ENCODE measurements at regions not wholly inside any gene's neighbourhood (a gene's known extent, or its start where the extent isn't known, plus 50 kb on each side); places are given as distances from the start of the nearest gene placed in this dataset.

- POLR2A ChIA-PET, result no interaction called here
- intact Hi-C loops (cut with micrococcal nuclease; ENCODE audit: unreplicated experiment), result no loop called here
- no TSS peak for BruUV-seq (replicated peaks)
- Histone ChIP-seq H2AFZ (ENCODE audit: low read length) (no peak overlapping the region), H3K27ac (ENCODE audit: low read depth, low read length, poor library complexity, severe bottlenecking) (no peak overlapping the region), H3K9me2 (ENCODE audit: insufficient read depth, low read length) (no peaks in the 10 kb centered on the region), H4K20me1 (ENCODE audit: insufficient read depth, low read length) (no peaks in the 10 kb centered on the region), H3K9me3 (ENCODE audit: low read length) (no peaks in the 10 kb centered on the region), H3K4me3 (ENCODE audit: low read depth, low read length, poor library complexity, severe bottlenecking) (no peak overlapping the region), H3K4me1 (ENCODE audit: insufficient read depth, low read length, poor library complexity, severe bottlenecking) (no peaks in the 10 kb centered on the region), H3K79me2 (ENCODE audit: insufficient read depth, low read depth, low read length) (no peaks in the 10 kb centered on the region), H3K36me3 (ENCODE audit: insufficient read depth, low read length) (no peaks in the 10 kb centered on the region), H3K4me2 (ENCODE audit: low read length) (no peak overlapping the region)
- no peak for DNase-seq (ENCODE audit: low spot score)
- CTCF ChIA-PET (ENCODE audit: unreplicated experiment), result no interaction called here
- TF ChIP-seq EZH2phosphoT487 (IDR thresholded peaks at IDR 0.05; ENCODE audit: borderline replicate concordance, low read depth, low read length) (no peak), CTCF (conservative IDR thresholded peaks at IDR 0.05; ENCODE audit: low read length) (no peak)
Observed at GRCh38 chr6:120584111-120584760, 750.0 kb downstream of the TBC1D32 start.

- Histone ChIP-seq H3K4me1 (ENCODE audit: insufficient read depth, low read length, poor library complexity, severe bottlenecking) (no peaks in the 10 kb centered on the region), H3K27ac (ENCODE audit: low read depth, low read length, poor library complexity, severe bottlenecking) (no peak overlapping the region), H3K9me2 (ENCODE audit: insufficient read depth, low read length) (no peaks in the 10 kb centered on the region), H3K79me2 (ENCODE audit: insufficient read depth, low read depth, low read length) (no peaks in the 10 kb centered on the region), H3K9me3 (ENCODE audit: low read length) (no peaks in the 10 kb centered on the region), H2AFZ (ENCODE audit: low read length) (no peak overlapping the region), H3K4me2 (ENCODE audit: low read length) (no peak overlapping the region), H3K4me3 (ENCODE audit: low read depth, low read length, poor library complexity, severe bottlenecking) (no peak overlapping the region), H4K20me1 (ENCODE audit: insufficient read depth, low read length) (no peaks in the 10 kb centered on the region), H3K36me3 (ENCODE audit: insufficient read depth, low read length) (no peaks in the 10 kb centered on the region)
- ChIA-PET CTCF (ENCODE audit: unreplicated experiment) (no interaction called here), POLR2A (no interaction called here)
- BruUV-seq (replicated peaks), result no TSS peak
- DNase-seq (ENCODE audit: low spot score), result no peak
- intact Hi-C loops (cut with micrococcal nuclease; ENCODE audit: unreplicated experiment), result no loop called here
- no peak for TF ChIP-seq CTCF (conservative IDR thresholded peaks at IDR 0.05; ENCODE audit: low read length)
- TF ChIP-seq EZH2phosphoT487 (IDR thresholded peaks at IDR 0.05; ENCODE audit: borderline replicate concordance, low read depth, low read length), result no peak
Observed at GRCh38 chr6:120576061-120576460, 758.2 kb downstream of the TBC1D32 start.

GRCh38 chr6:120569714-120570113 lies 764.6 kb downstream of the TBC1D32 start:
- no peak for TF ChIP-seq CTCF (conservative IDR thresholded peaks at IDR 0.05; ENCODE audit: low read length)
- no peak for TF ChIP-seq EZH2phosphoT487 (IDR thresholded peaks at IDR 0.05; ENCODE audit: borderline replicate concordance, low read depth, low read length)
- Histone ChIP-seq H3K79me2 (ENCODE audit: insufficient read depth, low read depth, low read length) (no peaks in the 10 kb centered on the region), H3K9me3 (ENCODE audit: low read length) (no peaks in the 10 kb centered on the region), H3K4me1 (ENCODE audit: insufficient read depth, low read length, poor library complexity, severe bottlenecking) (no peaks in the 10 kb centered on the region), H3K36me3 (ENCODE audit: insufficient read depth, low read length) (no peaks in the 10 kb centered on the region), H2AFZ (ENCODE audit: low read length) (no peak overlapping the region), H4K20me1 (ENCODE audit: insufficient read depth, low read length) (no peaks in the 10 kb centered on the region), H3K4me3 (ENCODE audit: low read depth, low read length, poor library complexity, severe bottlenecking) (no peak overlapping the region), H3K9me2 (ENCODE audit: insufficient read depth, low read length) (no peaks in the 10 kb centered on the region), H3K4me2 (ENCODE audit: low read length) (no peak overlapping the region), H3K27ac (ENCODE audit: low read depth, low read length, poor library complexity, severe bottlenecking) (no peak overlapping the region)
- ChIA-PET POLR2A (interaction anchor here (1.0 kb wide), 1 partner anchor 10 kb away, joined by 4 read pairs; no protein-coding TSS in a partner anchor), CTCF (ENCODE audit: unreplicated experiment) (no interaction called here)
- intact Hi-C loops (cut with micrococcal nuclease; ENCODE audit: unreplicated experiment), result no loop called here
- no TSS peak for BruUV-seq (replicated peaks)
- no peak for DNase-seq (ENCODE audit: low spot score)
